ENCODE measurements at regions not wholly inside any gene's neighbourhood (a gene's known extent, or its start where the extent isn't known, plus 50 kb on each side); places are given as distances from the start of the nearest gene placed in this dataset.
"Not testable (repeated sequence)": the region's sequence is repeated elsewhere in the genome, so short reads cannot be mapped to it uniquely, and the experiment has no call there.

GRCh38 chr7:118867860-118868259 is 643.4 kb downstream of the ANKRD7 start:
- no peak overlapping the region for H3K4me3 ChIP-seq
- H3K9me3 ChIP-seq (replicated peaks) = no peaks in the 10 kb centered on the region
- no peaks in the 10 kb centered on the region for H3K4me1 ChIP-seq
- H3K27ac ChIP-seq (replicated peaks) = no peak overlapping the region
- intact Hi-C loops (cut with micrococcal nuclease) = no loop called here
- DNase-seq = no peak
- no peaks in the 10 kb centered on the region for H3K27me3 ChIP-seq (ENCODE audit: low read depth)
- TF ChIP-seq, protein P1, sequence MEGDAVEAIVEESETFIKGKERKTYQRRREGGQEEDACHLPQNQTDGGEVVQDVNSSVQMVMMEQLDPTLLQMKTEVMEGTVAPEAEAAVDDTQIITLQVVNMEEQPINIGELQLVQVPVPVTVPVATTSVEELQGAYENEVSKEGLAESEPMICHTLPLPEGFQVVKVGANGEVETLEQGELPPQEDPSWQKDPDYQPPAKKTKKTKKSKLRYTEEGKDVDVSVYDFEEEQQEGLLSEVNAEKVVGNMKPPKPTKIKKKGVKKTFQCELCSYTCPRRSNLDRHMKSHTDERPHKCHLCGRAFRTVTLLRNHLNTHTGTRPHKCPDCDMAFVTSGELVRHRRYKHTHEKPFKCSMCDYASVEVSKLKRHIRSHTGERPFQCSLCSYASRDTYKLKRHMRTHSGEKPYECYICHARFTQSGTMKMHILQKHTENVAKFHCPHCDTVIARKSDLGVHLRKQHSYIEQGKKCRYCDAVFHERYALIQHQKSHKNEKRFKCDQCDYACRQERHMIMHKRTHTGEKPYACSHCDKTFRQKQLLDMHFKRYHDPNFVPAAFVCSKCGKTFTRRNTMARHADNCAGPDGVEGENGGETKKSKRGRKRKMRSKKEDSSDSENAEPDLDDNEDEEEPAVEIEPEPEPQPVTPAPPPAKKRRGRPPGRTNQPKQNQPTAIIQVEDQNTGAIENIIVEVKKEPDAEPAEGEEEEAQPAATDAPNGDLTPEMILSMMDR (IDR thresholded peaks at IDR 0.05; ENCODE audit: borderline replicate concordance) = no peak
- H3K36me3 ChIP-seq = no peaks in the 10 kb centered on the region

DNA sequence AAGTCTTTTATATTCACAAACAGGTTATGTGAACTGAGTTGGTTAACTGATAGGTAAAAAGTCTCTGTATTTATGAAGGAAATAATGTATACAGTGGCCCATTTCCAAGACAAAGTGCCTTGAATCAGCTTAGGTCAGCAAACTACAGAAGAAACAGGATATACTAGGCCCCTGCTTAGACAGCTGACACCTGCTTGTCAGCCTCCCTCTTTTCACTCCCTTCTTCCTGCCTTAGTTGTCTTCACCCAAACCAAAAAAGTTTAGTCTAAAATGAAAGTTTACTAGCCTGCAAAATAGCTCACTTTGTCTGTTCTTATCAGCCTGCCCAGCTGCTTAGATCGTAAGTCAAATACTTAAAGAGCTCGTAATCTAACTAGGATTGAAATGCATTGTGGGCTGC is 644.6 kb downstream of the ANKRD7 start:
- H3K27me3 ChIP-seq (ENCODE audit: low read depth); DNase-seq; H3K4me1 ChIP-seq; H3K9me3 ChIP-seq (replicated peaks); intact Hi-C loops (cut with micrococcal nuclease); H3K4me3 ChIP-seq; H3K36me3 ChIP-seq; H3K27ac ChIP-seq (replicated peaks): not testable (repeated sequence)

- no peak for DNase-seq
- intact Hi-C loops (cut with micrococcal nuclease) = no loop called here
- Histone ChIP-seq H3K27me3 (ENCODE audit: low read depth) (no peaks in the 10 kb centered on the region), H3K4me3 (no peak overlapping the region), H3K27ac (replicated peaks) (no peak overlapping the region), H3K36me3 (no peaks in the 10 kb centered on the region), H3K4me1 (no peaks in the 10 kb centered on the region), H3K9me3 (replicated peaks) (no peaks in the 10 kb centered on the region)
- TF ChIP-seq, protein P1 (IDR thresholded peaks at IDR 0.05; ENCODE audit: borderline replicate concordance) = no peak
Observed at GRCh38 chr7:118870187-118870586, 645.7 kb downstream of the ANKRD7 start.

DNA sequence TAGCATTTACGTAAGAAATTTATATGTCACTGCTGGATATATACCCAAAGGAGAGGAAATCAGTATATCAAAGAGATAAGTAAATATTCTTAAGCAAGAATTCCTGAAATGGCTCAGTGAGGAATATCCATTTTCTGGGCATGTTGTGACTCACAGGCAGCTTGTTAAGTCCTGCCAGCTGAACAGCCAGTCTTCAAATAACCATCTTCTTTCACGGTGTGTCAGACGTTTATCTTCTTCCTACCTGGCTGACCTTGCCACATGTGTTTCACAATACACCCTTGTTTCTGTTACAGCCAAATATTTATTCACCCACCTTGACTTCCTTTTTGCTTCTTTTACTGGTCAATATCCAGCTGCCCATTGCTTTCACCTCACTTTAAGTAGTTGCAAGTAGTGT is 648.1 kb downstream of the ANKRD7 start:
- intact Hi-C loops (cut with micrococcal nuclease) = no loop called here
- TF ChIP-seq, protein P1 (IDR thresholded peaks at IDR 0.05; ENCODE audit: borderline replicate concordance) = no peak
- Histone ChIP-seq H3K27me3 (ENCODE audit: low read depth) (no peaks in the 10 kb centered on the region), H3K4me1 (no peaks in the 10 kb centered on the region), H3K4me3 (no peak overlapping the region), H3K9me3 (replicated peaks) (no peaks in the 10 kb centered on the region), H3K27ac (replicated peaks) (no peak overlapping the region), H3K36me3 (no peaks in the 10 kb centered on the region)
- no peak for DNase-seq

DNA sequence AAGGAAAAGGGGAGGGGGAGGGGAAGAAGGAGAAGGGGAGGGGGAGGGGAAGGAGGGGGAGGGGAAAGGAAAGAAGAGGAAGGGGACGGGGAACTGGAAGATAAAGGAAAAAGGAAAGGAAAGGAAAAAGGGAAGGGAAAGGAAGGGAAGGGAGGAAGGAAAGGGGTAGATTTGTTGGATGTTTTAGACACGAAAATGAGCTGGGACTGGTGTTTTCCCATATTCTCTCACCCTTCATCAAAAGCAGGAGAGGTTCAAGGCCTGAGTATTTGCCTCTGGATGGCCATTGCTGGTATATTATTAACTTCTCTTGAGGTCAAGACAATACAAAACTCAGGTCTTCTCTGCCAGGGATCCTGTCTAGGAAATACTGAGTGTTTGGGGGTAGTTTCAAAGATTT is 652.7 kb downstream of the ANKRD7 start:
- H3K4me1 ChIP-seq = no peaks in the 10 kb centered on the region
- H3K27me3 ChIP-seq (ENCODE audit: low read depth) = no peaks in the 10 kb centered on the region
- intact Hi-C loops (cut with micrococcal nuclease) = no loop called here
- H3K27ac ChIP-seq (replicated peaks) = no peak overlapping the region
- no peaks in the 10 kb centered on the region for H3K9me3 ChIP-seq (replicated peaks)
- no peak overlapping the region for H3K4me3 ChIP-seq
- no peaks in the 10 kb centered on the region for H3K36me3 ChIP-seq
- TF ChIP-seq, protein P1 (IDR thresholded peaks at IDR 0.05; ENCODE audit: borderline replicate concordance) = no peak
- DNase-seq = no peak

GRCh38 chr7:118878336-118878735 is 653.8 kb downstream of the ANKRD7 start:
- Histone ChIP-seq H3K4me3 (no peak overlapping the region), H3K9me3 (replicated peaks) (no peaks in the 10 kb centered on the region), H3K27ac (replicated peaks) (no peak overlapping the region), H3K36me3 (no peaks in the 10 kb centered on the region), H3K4me1 (no peaks in the 10 kb centered on the region), H3K27me3 (ENCODE audit: low read depth) (no peaks in the 10 kb centered on the region)
- TF ChIP-seq, protein P1 (IDR thresholded peaks at IDR 0.05; ENCODE audit: borderline replicate concordance) = no peak
- intact Hi-C loops (cut with micrococcal nuclease) = no loop called here
- no peak for DNase-seq
